Epithelial cell of esophagus (primary cell): ENCODE measurements at regions not wholly inside any gene's neighbourhood (a gene's known extent, or its start where the extent isn't known, plus 50 kb on each side); places are given as distances from the start of the nearest gene placed in this dataset.

Source experiments
- DNase-seq: peaks from one replicate; pipeline ENCODE4 v3.0.0; 2010; ENCODE audit warnings: low read depth
- H3K4me3 ChIP-seq: 2 replicates; pipeline ENCODE4 v1.5.1; 2011; ENCODE audit warnings: mild to moderate bottlenecking, low read length, control low read depth
- TF ChIP-seq, protein P1 (sequence below): IDR thresholded peaks from 2 replicates; pipeline ENCODE4 v1.5.1; 2011; ENCODE audit warnings: low read depth, mild to moderate bottlenecking, low read length, control low read depth, inconsistent platforms; ENCODE audit not compliant: insufficient read depth; ENCODE audit errors: missing control alignments

DNA sequence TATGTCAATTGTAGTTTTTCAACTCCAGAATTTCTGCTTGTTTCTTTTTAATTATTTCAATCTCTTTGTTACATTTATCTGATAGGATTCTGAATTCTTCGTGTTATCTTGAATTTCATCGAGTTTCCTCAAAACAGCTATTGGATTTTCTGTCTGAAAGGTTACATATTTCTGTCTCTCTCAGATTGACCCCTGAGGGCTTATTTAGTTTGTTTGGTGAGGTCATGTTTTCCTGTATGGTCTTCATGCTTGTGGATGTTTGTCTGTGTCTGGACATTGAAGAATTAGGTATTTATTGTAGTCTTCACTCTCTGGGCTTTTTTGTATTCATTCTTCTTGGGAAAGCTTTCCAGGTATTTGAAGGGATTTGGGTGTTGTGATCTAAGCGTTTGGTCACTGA, 85.6 kb downstream of the SNAPC1 start:
- TF ChIP-seq, protein P1, sequence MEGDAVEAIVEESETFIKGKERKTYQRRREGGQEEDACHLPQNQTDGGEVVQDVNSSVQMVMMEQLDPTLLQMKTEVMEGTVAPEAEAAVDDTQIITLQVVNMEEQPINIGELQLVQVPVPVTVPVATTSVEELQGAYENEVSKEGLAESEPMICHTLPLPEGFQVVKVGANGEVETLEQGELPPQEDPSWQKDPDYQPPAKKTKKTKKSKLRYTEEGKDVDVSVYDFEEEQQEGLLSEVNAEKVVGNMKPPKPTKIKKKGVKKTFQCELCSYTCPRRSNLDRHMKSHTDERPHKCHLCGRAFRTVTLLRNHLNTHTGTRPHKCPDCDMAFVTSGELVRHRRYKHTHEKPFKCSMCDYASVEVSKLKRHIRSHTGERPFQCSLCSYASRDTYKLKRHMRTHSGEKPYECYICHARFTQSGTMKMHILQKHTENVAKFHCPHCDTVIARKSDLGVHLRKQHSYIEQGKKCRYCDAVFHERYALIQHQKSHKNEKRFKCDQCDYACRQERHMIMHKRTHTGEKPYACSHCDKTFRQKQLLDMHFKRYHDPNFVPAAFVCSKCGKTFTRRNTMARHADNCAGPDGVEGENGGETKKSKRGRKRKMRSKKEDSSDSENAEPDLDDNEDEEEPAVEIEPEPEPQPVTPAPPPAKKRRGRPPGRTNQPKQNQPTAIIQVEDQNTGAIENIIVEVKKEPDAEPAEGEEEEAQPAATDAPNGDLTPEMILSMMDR: no peak
- no peak for DNase-seq

DNA sequence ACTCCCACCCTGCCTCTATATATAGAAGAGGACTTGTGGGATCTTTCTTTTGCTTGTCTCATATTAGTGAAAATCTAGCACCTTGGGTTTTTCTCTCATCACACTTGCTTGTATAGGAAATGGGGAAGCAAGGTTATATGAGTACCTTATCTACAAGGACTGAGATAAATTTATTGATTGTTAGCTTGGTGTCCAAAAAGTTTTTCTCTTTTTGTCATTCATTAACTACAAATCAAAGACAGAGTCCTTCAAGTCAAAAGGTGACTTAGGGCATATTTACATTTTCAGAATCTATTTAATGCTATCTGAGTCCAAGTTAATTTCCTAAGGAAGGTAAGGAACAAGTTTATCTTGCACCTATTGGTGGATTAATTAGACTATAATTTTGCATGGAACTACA, 92.7 kb downstream of the SNAPC1 start:
- TF ChIP-seq, protein P1: no peak

More for the DNA sequence above, 85.6 kb downstream of the SNAPC1 start:
- no peak overlapping the region for H3K4me3 ChIP-seq

DNA sequence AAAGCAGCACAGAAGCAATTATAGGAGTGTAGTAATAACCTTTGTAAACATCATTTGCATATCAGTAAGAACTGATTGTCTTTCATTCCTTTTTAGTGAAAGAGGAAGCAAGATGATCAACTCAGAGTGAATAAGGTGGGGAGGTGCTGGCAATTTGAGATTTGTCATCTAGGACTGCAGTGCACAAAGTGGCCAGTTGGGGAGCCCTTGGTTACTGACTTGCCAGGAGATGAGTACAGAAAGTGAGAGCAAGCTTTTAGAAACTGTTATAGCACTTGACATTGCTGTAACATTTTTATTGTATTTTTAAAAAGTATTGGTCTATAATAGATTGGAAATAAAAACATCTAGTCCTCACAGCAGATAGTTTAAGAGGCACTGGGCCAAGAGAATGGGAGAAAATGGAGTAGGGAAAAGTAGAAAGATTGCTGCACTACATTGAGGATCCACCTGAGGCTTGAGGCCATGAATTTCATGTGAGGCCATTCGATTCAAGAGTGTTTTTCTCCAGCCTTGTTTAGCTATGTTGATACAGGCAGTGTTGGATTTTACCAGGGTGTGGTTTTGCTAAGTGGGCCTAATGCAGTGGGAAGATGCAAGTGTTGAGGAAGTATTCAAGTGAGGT, 98.2 kb downstream of the SNAPC1 start:
- TF ChIP-seq, protein P1: peak; percentile 90
- no peak overlapping the region for H3K4me3 ChIP-seq

More for the DNA sequence above, 92.7 kb downstream of the SNAPC1 start:
- DNase-seq: no peak
- no peak overlapping the region for H3K4me3 ChIP-seq

DNA sequence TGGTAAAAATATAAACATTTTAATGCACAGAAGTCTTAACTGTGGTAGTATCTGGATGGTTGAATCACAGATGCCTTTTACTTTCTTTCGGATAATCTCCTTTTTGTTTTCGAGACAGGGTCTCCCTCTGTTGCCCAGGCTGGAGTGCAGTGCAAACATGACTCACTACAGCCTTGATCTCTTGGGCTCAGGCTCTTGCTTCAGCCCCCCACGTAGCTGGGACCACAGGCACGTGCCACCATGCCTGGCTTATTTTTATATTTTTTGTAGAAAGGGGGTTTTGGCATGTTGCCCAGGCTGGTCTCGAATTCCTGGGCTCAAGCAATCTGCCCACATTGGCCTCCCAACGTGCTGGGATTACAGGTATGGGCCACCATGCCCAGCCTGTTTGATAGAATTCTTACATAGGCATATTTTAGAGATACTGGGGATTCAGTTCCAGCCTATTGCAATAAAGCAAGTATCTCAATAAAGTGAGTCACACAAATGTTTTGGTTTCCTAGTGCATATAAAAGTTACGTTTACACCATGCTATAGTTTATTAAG, 99.2 kb downstream of the SNAPC1 start:
- TF ChIP-seq, protein P1: no peak
- no peak for DNase-seq
- no peak overlapping the region for H3K4me3 ChIP-seq

More for the DNA sequence above, 98.2 kb downstream of the SNAPC1 start:
- peak; percentile 69 for DNase-seq

DNA sequence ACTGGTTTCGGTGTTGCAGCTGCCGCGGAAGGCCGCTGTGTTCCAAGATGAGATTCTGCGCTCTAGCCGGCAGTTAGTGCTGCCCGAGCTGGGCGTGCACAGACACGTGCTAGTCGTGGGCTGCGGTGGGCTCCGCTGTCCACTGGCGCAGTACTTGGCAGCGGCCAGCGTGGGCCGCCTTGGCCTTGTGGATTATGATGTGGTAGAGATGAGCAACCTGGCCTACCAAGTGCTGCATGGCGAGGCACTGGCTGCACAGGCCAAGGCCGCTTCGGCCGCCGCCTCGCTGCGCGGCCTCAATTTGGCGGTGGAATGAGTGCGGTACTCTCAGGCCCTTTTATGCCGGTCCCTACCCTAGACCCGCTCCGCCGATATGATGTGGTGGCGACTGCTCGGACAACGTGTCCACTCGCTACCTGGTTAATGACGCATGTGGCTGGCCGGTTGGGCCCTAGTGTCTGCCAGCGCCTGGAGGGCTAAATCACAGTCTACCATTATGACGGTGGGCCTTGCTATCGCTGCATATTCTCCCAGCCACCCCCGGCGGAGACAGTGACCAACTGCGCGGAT, 102.2 kb downstream of the SNAPC1 start:
- H3K4me3 ChIP-seq: no peak overlapping the region
- TF ChIP-seq, protein P1: no peak
- no peak for DNase-seq

DNA sequence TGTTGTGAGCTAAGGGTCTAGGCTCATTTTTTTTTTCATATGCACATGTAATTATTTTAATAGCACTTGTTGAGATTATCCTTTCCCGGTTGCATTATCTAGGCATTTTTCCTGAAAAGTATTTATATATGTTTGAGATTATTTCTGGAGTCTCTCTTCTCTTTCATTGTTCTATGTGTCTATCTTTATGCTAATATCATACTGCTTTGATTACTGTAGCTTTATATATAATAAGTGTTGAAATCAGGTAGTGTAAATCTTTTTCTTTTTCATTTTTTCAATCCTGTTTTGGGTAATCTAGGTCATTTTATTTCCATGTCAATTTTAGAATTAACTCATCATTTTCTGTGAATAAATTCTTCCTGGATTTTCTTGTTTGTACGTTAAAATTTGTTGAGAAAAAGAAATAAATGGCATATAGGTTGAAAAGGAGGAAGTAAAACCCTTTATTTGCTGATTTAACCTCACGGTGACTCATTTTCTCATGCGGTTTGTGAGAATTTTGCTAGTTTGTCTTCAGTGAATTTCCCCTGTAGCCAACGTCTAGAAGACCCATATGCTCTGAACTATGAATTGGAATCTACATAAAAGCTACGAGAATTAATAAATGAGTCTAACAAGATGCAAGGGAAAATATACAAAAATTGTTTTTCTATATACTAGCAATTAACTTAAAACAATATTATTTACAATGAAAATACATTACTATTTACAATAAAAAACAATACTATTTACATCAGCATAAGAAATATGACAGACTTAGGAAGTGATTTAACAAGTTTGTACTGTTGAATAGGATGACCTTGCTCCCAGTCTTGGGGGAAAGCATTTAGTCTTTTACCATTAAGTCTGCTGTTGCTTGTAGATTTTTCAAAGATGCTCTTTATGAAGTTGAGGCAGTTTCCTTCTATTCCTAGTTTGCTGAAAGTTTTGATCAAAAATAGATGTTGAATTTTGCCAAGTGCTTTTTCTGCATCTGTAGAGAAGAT, 105.0 kb downstream of the SNAPC1 start:
- H3K4me3 ChIP-seq: no peak overlapping the region
- TF ChIP-seq, protein P1: no peak
- DNase-seq: peak; percentile 45
